GM12865 (cell line): ENCODE measurements at regions not wholly inside any gene's neighbourhood (a gene's known extent, or its start where the extent isn't known, plus 50 kb on each side); places are given as distances from the start of the nearest gene placed in this dataset.

Experiments
- DNase-seq: peaks from one replicate; pipeline ENCODE4 v3.0.0; 2010; ENCODE audit warnings: low read depth
- H3K4me3 ChIP-seq: 2 replicates; pipeline ENCODE4 v1.5.1; 2011; ENCODE audit warnings: mild to moderate bottlenecking, low read depth, low read length, control low read depth
- TF ChIP-seq, protein P1 (sequence below): IDR thresholded peaks from 2 replicates; pipeline ENCODE4 v1.5.1; 2011; ENCODE audit warnings: low read length, control low read depth, low read depth, inconsistent platforms; ENCODE audit not compliant: insufficient read depth; ENCODE audit errors: missing control alignments

DNA sequence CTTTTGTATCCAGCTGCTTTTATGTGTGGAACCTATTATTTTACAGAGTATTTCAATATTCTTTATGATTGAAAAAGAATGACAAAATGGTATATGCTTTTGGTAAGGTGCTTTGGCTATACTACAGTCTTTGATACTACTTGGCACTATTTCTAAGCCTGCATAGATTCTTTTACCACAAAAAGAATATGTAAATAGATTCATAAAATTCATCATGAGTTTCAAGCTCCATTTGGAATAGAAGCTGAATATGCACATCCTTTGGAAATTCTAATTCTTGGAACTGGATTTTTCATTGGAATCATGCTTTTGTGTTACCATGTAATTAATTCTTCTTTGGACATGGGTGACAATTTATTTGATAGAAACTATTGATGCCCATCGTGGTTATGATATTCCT is 60.2 kb upstream of the SYTL5 start:
- TF ChIP-seq, protein P1, sequence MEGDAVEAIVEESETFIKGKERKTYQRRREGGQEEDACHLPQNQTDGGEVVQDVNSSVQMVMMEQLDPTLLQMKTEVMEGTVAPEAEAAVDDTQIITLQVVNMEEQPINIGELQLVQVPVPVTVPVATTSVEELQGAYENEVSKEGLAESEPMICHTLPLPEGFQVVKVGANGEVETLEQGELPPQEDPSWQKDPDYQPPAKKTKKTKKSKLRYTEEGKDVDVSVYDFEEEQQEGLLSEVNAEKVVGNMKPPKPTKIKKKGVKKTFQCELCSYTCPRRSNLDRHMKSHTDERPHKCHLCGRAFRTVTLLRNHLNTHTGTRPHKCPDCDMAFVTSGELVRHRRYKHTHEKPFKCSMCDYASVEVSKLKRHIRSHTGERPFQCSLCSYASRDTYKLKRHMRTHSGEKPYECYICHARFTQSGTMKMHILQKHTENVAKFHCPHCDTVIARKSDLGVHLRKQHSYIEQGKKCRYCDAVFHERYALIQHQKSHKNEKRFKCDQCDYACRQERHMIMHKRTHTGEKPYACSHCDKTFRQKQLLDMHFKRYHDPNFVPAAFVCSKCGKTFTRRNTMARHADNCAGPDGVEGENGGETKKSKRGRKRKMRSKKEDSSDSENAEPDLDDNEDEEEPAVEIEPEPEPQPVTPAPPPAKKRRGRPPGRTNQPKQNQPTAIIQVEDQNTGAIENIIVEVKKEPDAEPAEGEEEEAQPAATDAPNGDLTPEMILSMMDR = no peak
- H3K4me3 ChIP-seq = no peak overlapping the region
- no peak for DNase-seq

DNA sequence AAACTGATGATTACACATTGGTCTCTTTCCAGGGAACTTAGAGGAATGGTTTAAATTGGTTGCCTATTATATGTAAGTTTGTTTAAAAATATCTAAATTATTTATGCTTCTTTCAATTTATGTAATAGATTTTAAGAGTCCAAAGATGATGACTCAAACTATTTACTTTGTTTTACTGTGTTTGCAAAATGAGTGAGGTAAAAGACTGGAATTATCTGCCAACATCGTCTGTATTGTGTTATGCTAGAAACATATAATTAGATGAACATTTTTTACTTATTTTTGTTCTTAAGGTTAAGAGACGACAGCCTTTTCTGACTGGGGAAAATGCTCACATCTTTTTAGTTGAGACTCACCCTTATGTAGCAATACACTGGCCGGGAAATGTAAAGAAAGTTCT is 51.1 kb upstream of the SYTL5 start:
- no peak for DNase-seq
- TF ChIP-seq, protein P1 = no peak
- no peak overlapping the region for H3K4me3 ChIP-seq

DNA sequence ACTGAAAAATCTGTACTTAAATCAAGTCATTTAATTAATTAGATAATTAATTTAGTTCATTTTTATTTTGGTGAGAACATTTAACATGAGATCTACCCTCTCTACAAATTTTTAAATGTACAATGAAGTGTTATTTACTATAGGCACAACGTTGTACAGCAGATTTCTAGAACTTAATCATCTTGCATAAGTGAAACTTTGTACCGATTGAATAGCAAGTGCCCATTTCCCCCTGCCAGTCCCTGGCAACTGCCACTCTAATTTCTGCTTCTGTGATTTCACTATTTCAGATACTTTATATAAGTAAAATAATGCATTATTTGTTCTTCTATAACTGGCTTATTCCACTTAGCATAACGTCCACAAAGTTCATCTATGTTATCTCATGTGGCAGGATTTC is 50.1 kb upstream of the SYTL5 start:
- no peak overlapping the region for H3K4me3 ChIP-seq
- TF ChIP-seq, protein P1 = no peak
- no peak for DNase-seq
